ENCODE measurements at regions not wholly inside any gene's neighbourhood (a gene's known extent, or its start where the extent isn't known, plus 50 kb on each side); places are given as distances from the start of the nearest gene placed in this dataset.

- TF ChIP-seq CTCF (IDR thresholded peaks at IDR 0.05): no peak
- TF ChIP-seq EZH2 (IDR thresholded peaks at IDR 0.05; ENCODE audit: borderline replicate concordance, insufficient read depth, low read depth, low read length, poor library complexity, severe bottlenecking): no peak
Observed at GRCh38 chr1:13952985-13953384, 253.0 kb downstream of the PRDM2 start.

All from B cell (primary cell).